ENCODE measurements at regions not wholly inside any gene's neighbourhood (a gene's known extent, or its start where the extent isn't known, plus 50 kb on each side); places are given as distances from the start of the nearest gene placed in this dataset.

DNA sequence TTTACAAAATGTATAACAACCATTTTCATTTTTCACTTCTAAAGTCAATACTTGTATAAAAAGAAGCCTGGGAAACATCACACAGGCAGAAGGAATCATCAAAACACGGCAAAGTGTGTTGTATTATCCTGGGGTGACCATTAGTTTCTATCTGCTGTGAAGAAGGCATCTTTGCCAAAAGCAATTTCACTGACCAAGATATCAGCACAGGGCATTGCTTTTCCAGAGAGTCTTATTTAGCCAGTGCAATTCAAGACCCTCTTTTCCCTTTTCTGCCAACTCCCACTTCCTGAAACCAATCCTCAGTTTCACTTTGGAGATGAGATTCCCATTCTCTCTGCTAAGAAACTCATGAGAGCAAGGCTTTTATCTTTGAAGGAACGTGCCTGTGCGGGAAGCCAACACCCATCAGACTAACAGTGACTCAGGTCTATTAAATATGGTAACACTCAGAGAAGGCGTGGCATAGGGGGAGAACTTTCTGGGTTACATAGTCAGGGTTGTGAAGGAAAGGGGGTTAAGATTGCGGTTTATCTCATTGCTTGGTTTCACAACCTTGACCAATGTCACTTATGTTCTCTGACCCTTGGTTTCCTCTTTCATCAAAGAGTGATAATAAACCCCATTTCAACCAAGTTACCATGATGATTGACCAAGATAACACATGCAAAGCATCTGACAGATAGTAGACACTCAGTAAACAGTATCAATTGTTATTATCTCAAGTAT lies 666.9 kb upstream of the KLF4 start:
- DNase-seq (ENCODE audit: low read depth): peak; percentile 82

GRCh38 chr9:108153416-108153815 lies 663.8 kb upstream of the KLF4 start:
- DNase-seq (ENCODE audit: low read depth): no peak

DNA sequence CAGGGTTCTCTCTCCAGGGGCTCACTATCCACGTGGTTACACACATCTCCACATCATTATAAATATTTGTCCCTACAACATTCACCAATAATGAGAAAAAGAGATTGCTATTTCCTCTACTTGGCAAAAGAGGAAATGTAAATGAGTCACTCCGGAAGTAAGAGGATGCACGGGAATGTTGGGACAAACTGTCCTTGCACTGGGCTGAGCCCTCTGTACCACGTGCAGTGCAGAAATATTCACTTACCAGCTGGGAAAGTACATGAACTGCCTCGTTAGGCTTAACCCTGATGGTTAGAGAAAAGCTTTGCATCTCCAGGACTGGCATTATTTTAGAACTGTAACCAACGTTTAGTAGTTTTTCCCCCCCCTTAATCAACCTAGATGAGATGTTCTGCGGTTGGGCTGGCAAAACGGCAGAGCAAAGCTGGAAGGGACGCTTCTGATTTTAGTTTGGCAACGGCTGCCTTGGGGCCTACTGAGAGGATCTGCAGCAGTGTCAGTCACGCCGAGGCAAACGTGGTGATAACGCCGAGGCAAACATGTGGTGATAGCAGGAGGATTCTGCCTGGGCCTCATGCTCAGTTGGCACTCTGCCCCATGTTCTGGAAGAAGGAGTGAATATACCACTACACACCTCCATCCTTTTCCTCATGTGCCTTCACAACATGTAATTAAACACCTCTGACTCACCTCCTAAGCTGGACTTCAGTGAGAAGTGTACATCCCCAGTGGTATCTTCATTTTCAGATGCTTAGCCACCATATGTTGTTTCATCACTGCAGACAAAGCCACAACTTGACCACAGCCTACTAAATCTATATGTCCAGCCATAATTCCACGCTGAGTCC lies 661.4 kb upstream of the KLF4 start:
- peak; percentile 72 for DNase-seq (ENCODE audit: low read depth)

GRCh38 chr9:108149326-108149725 lies 659.8 kb upstream of the KLF4 start:
- no peak for DNase-seq (ENCODE audit: low read depth)

DNA sequence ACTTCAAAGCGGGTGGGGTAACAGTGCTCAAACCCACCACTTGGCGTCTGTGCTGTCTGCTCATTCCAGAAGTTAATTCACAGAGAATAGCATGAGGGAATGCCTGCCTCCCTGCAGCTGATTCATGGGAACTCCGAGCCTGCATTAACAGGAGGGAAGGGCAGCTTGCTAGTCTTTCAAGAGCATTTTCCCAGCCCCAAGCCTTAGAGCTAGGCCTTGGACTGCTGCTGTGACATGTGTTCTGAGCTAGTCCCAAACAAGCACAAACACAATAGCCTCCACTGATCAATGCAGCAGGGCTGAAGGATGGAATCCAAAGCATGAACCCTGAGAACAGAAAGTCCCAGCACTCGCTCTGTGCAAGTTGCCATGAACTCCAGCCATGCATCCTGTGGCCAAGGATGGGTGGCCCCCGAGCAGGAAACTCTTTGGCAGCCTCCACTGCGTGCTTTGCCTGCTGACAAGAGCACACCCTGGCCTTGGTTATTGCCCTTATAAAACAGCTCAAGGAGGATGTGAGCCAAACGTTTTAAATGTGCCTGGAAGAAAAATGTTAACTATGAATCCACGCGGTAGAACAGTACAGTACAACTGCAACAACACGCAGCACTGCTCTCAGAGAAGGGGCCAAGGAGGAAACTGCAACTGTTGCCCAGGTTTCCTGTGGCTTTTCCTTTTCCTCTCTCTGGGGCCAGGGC lies 653.1 kb upstream of the KLF4 start:
- peak; percentile 56 for DNase-seq (ENCODE audit: low read depth)

DNA sequence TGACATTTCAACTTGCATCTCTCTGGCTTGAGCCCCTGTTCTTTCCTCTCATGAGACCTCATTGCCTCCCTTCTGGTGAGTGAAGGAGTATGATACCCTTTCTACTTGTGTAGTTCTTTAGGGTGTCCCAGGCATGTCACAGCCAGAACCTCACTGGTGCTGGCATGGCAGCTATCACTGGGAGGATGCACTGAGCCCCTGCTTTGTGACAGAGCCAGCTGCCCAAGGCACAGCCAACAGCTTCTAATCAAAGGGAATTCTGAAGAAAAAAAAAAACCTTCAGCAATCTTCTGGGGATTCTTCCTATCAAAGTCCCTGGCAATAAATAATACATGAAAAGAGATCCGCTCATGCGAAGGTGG lies 652.6 kb upstream of the KLF4 start:
- DNase-seq (ENCODE audit: low read depth): no peak

DNA sequence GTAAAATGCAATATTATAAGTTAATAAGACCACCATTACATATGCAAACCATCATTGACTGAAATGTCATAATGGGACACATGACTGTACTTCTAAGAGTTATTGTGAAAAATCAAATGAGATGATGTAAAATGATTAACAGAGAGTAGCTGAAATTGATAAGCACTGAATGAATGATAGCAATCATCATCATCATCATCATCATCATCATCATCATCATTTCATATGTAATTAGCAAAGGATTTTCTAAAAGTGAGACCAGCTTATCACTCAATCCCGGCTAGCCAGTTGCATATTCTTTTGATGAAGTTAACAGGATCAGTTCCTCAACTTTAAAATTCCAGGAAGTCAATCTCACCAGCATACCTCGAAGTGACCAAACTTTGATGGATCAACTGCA lies 650.3 kb upstream of the KLF4 start:
- DNase-seq (ENCODE audit: low read depth): no peak

DNA sequence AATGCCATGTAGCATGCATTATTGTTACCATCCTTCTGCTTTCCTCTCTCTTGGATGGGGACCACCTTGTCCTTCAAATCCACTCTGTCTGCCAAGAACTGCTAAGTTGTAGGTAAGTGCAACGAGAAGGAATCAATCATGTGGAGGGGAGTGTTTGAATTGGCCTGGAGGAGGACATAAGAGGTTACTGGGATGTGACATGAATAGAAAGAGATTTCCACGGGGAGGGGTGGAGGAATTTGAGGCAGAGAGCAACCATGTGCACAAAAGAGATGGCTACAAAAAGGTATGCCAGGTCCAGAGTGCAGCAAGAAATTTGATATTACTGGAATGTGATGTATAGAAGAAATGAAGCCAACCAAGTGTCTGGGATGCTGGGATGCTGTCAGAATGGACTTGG lies 648.9 kb upstream of the KLF4 start:
- no peak for DNase-seq (ENCODE audit: low read depth)

GRCh38 chr9:108136656-108137055 lies 647.1 kb upstream of the KLF4 start:
- DNase-seq (ENCODE audit: low read depth): no peak

- DNase-seq (ENCODE audit: low read depth): no peak
These were observed 645.0 kb upstream of the KLF4 start for GRCh38 chr9:108134486-108135128.

DNA sequence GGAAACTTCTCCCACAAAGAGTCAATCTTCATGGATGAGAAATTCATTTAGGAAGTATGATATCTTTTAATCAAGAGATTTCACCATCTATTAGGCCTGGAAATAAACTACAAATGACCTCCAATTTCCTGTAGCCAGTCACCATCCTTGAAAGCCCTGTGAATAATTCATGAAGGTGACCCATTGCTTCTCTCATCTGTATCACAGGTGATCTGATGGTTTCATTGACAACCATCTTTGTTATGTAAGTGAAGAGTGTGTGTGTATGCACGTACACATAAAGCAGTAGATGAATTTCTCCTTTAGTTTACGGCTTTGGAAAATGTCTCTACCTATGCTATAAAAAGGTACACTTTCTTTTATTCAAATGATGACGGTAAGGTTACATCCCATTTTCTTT lies 644.1 kb upstream of the KLF4 start:
- DNase-seq (ENCODE audit: low read depth): no peak

DNA sequence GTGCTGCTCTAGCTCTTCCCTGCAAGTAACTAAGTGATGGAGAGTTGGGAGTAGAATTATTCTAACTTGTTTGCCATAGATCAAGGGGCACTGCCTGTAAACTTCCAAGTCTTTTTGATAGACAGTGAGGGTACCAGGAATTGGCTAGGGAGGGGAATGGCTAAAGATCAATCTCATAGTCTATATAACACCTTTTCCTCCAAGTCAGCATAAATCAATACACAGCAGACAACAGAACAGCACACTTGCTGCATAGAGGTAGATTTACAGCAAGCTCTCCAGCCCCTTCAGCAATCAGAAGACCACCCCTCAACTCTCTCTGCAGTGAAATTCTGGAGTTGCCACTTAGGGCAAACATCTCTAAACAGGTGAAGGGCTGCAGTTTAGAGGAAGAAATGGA lies 643.5 kb upstream of the KLF4 start:
- DNase-seq (ENCODE audit: low read depth): no peak

GRCh38 chr9:108130905-108131304 lies 641.3 kb upstream of the KLF4 start:
- DNase-seq (ENCODE audit: low read depth): no peak

DNA sequence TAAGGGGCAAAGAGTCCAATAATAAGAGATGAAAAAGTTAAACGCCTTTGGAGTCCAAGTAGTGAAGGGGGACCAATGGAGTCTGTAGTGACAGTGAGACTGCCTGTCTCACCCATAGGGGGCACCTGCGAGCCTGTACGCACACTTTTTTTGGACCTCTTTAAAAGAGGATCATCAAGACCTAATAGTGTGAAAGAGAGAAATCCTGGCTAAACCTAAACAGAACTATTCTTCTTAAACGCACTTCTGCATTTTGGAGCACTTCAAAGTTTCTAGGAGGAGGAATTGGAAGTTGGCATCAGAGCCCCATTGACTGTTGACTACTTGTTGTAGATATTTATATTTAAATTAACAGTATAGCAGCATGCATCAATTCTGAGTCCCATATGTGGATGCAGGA lies 636.1 kb upstream of the KLF4 start:
- no peak for DNase-seq (ENCODE audit: low read depth)

GRCh38 chr9:108119530-108120113 lies 630.1 kb upstream of the KLF4 start:
- no peak for DNase-seq (ENCODE audit: low read depth)

- DNase-seq (ENCODE audit: low read depth): no peak
These were observed 628.2 kb upstream of the KLF4 start for GRCh38 chr9:108117795-108118194.

GRCh38 chr9:108117306-108117705 lies 627.7 kb upstream of the KLF4 start:
- no peak for DNase-seq (ENCODE audit: low read depth)

DNA sequence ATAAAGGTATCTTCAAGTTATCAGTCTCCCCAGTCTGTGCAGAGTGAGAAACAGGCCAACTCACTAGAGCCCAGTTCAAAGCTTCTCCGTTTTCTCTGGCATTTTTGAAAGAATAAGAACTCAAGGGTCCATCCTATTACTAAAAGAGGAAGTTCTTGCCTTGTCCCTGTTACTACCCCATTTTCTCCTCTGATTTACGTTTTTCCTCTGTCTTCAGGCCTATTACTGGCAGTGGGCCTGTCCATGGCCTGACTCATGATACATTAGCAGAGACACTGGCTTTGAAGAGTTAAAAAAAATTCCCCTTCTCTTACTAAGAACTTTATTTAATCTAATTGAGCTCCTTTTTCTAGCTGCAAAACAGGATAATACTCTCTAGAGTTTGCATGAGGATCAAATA lies 624.0 kb upstream of the KLF4 start:
- no peak for DNase-seq (ENCODE audit: low read depth)

DNA sequence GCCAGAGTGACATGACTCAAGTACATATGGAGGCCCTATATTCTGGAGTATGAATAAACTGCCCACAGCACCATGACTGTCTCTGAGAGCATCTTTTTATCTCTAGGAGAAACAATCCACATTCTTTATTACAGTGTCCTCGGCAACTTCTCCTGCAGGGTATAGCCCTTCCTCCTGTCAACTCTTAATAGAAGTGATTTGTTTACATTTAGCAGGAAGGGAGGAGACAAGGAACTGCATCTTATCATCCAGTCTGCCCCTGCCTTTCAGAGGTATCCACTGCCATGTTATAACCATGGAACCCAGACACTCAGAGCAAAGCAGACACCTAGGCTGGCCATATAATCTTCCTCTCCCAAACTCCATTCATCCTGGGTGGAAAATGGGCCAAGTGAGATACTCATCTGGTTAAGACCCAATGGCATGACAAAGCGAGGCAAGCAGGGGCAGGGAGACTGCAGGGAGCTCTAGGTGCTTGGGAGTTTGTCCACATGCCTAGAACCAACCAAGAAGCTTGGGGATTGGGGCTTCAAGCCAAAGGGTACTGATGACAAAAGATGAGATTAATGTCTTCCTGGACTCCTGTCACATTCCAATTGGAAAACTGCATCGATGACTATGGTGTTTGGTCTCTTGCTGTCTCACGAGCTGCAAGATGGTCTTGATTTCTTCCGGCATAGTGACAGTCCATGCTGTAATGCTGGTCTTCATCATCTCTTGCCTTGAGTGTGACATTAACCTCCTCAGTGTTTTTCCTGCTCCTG lies 620.5 kb upstream of the KLF4 start:
- no peak for DNase-seq (ENCODE audit: low read depth)

GRCh38 chr9:108108852-108109448 lies 619.4 kb upstream of the KLF4 start:
- DNase-seq (ENCODE audit: low read depth): no peak
